Sigmoid colon (tissue), 6 donors: ENCODE measurements at regions not wholly inside any gene's neighbourhood (a gene's known extent, or its start where the extent isn't known, plus 50 kb on each side); places are given as distances from the start of the nearest gene placed in this dataset.
"Not testable (repeated sequence)": the region's sequence is repeated elsewhere in the genome, so short reads cannot be mapped to it uniquely, and the experiment has no call there.

ENCODE experiments used
- DNase-seq: peaks from one replicate; pipeline ENCODE4 v3.0.0-alpha.2; 2019
- H3K27ac ChIP-seq, 4 donors: fragments of 200-600 bp; sonication (generic); one replicate each; pipeline ENCODE4 v1.5.1; 2016 to 2019; ENCODE audit warnings: mild to moderate bottlenecking in 1 of 4
- H3K27me3 ChIP-seq, 3 donors: fragments of 200-600 bp; sonication (generic); one replicate each; pipeline ENCODE4 v1.5.1; 2019; ENCODE audit warnings: mild to moderate bottlenecking in 1 of 3
- H3K36me3 ChIP-seq, 4 donors: fragments of 200-600 bp; sonication (generic); one replicate each; pipeline ENCODE4 v1.5.1; 2016 to 2019
- H3K4me1 ChIP-seq, 4 donors: fragments of 200-600 bp; sonication (generic); one replicate each; pipeline ENCODE4 v1.5.1; 2017 to 2019
- H3K4me3 ChIP-seq, 4 donors: fragments of 200-600 bp; sonication (generic); one replicate each; pipeline ENCODE4 v1.5.1; 2017 to 2019; ENCODE audit warnings: mild to moderate bottlenecking in 2 of 4, moderate library complexity in 1 of 4
- H3K9me3 ChIP-seq, 4 donors: fragments of 200-600 bp in 3 of 4; sonication (generic) in 3 of 4; one replicate each; pipeline versions ENCODE4 v1.5.1 to v1.6.1; 2013 to 2019
- EP300 ChIP-seq, 4 donors: sonication (generic); formaldehyde crosslinking; IDR thresholded peaks; one replicate each; pipeline ENCODE4 v1.6.1; 2017; ENCODE audit warnings: antibody characterized with exemption in 4 of 4
- POLR2A ChIP-seq, 2 donors: fragments of 450-650 bp; IDR thresholded peaks; one replicate each; pipeline ENCODE4 v1.6.1; 2016; ENCODE audit warnings: antibody characterized with exemption in 2 of 2, mild to moderate bottlenecking in 2 of 2, moderate library complexity in 2 of 2
- POLR2AphosphoS5 ChIP-seq, 4 donors: sonication (generic); formaldehyde crosslinking; IDR thresholded peaks; one replicate each; pipeline ENCODE4 v1.6.1; 2017; ENCODE audit warnings: antibody characterized with exemption in 4 of 4
- WGBS, 2 donors: extraction: QIAGEN DNeasy Blood & Tissue Kit; methylation state at CpG; one replicate each; pipeline ENCODE4 v1.1.7; 2013; 5-methylcytosine and 5-hydroxymethylcytosine counted together
- intact Hi-C: fragments of 100-400 bp; cut with DNase I; formaldehyde crosslinking; loops from one replicate; pipeline ENCODE4 v1.15.1; 2023
- TF ChIP-seq, protein P1 (sequence below), 4 experiments: fragments of 450-650 bp in 3 of 4; fragments of 200-600 bp in 1 of 4; IDR thresholded peaks; one replicate each; pipeline ENCODE4 v1.5.1; 2016 to 2019; ENCODE audit warnings: antibody characterized with exemption in 4 of 4, mild to moderate bottlenecking in 3 of 4, moderate library complexity in 2 of 4
- donor health status: healthy with polysubstance abuse.
- donor health status: healthy.

DNA sequence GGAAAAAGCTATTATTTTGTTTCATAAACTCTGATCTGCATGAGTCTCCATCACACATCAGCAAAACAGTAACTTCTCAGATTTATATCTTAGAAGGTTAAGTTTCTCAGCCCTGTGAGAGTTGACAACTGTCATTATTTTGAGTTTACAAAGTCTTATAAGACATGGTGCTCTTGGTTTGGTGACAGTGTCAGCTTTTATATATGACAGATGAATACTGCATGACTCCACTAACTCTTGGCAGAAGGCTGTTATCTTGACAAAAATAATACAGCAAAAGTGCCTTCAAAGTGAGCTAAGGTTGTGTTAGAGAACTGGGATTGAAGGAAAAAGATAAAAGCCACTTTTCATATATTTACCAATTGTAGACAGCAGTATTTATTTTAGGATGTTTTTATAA, 528.4 kb upstream of the SOX9 start:
- intact Hi-C loops: no loop called here
- Histone ChIP-seq H3K4me3 (no peak overlapping the region), H3K27me3 (no peaks in the 10 kb centered on the region), H3K36me3 (no peaks in the 10 kb centered on the region), H3K4me1 (no peaks in the 10 kb centered on the region), H3K27ac (no peak overlapping the region), H3K9me3 (no peaks in the 10 kb centered on the region)
- no peak for DNase-seq
- TF ChIP-seq EP300 (IDR thresholded peaks at IDR 0.05): no peak
- no peak for TF ChIP-seq POLR2A (IDR thresholded peaks at IDR 0.05)
- no peak for TF ChIP-seq POLR2AphosphoS5 (IDR thresholded peaks at IDR 0.05)
- TF ChIP-seq, protein P1, sequence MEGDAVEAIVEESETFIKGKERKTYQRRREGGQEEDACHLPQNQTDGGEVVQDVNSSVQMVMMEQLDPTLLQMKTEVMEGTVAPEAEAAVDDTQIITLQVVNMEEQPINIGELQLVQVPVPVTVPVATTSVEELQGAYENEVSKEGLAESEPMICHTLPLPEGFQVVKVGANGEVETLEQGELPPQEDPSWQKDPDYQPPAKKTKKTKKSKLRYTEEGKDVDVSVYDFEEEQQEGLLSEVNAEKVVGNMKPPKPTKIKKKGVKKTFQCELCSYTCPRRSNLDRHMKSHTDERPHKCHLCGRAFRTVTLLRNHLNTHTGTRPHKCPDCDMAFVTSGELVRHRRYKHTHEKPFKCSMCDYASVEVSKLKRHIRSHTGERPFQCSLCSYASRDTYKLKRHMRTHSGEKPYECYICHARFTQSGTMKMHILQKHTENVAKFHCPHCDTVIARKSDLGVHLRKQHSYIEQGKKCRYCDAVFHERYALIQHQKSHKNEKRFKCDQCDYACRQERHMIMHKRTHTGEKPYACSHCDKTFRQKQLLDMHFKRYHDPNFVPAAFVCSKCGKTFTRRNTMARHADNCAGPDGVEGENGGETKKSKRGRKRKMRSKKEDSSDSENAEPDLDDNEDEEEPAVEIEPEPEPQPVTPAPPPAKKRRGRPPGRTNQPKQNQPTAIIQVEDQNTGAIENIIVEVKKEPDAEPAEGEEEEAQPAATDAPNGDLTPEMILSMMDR (IDR thresholded peaks at IDR 0.05): no peak

DNA sequence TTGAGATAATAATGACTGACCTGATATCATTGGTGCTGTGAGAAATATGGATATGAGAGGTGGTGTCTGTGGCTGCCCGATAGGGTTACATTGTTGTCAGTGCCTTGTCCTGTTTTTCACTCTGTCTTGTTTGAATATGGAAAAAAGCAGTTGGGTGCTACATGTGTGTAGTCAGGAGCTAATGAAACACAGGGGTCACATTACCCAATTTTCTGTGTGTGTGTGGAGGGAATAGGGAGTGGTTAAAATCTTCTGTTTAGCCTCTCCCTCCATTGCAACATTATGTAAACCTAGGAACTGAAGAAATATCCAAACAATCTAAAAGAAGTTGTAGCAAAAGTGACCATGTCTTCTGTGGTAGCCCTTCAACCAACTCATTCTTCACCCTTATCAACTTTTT, 527.7 kb upstream of the SOX9 start:
- no peak for DNase-seq
- no peak for TF ChIP-seq POLR2AphosphoS5 (IDR thresholded peaks at IDR 0.05)
- TF ChIP-seq POLR2A (IDR thresholded peaks at IDR 0.05): no peak
- TF ChIP-seq EP300 (IDR thresholded peaks at IDR 0.05): no peak
- TF ChIP-seq, protein P1 (IDR thresholded peaks at IDR 0.05): no peak
- 92 to 94% methylated on average over 1 of the region's 1 CpG for WGBS, 2 donors
- Histone ChIP-seq H3K4me1 (no peaks in the 10 kb centered on the region), H3K4me3 (no peak overlapping the region), H3K36me3 (no peaks in the 10 kb centered on the region), H3K27me3 (no peaks in the 10 kb centered on the region), H3K9me3 (no peaks in the 10 kb centered on the region), H3K27ac (no peak overlapping the region)
- intact Hi-C loops: no loop called here

DNA sequence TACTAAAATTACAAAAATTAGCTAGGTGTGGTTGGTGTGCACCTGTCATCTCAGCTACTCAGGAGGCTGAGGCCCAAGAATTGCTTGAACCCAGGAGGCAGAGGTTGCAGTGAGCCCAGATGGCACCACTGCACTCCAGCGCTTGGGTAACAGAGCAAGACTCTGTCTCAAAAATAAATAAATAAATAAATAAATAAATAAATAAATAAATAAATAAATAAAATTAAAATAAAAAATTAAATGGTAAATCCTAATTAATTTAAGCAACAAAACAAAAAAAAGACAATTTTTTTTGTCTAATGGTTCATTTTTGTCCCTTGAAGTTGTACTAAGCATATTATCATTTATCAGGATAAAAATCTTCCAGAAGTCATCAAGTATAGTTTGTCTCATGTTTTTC, 521.2 kb upstream of the SOX9 start:
- H3K27me3 ChIP-seq, H3K36me3 ChIP-seq, H3K4me3 ChIP-seq, H3K9me3 ChIP-seq, DNase-seq, intact Hi-C loops, H3K27ac ChIP-seq: not testable (repeated sequence)
- peaks cover 0 to 16% (median 5%) of the 10 kb centered on the region in 4 donors for H3K4me1 ChIP-seq
- WGBS, 2 donors: 97 to 100% methylated on average over 1 of the region's 1 CpG

DNA sequence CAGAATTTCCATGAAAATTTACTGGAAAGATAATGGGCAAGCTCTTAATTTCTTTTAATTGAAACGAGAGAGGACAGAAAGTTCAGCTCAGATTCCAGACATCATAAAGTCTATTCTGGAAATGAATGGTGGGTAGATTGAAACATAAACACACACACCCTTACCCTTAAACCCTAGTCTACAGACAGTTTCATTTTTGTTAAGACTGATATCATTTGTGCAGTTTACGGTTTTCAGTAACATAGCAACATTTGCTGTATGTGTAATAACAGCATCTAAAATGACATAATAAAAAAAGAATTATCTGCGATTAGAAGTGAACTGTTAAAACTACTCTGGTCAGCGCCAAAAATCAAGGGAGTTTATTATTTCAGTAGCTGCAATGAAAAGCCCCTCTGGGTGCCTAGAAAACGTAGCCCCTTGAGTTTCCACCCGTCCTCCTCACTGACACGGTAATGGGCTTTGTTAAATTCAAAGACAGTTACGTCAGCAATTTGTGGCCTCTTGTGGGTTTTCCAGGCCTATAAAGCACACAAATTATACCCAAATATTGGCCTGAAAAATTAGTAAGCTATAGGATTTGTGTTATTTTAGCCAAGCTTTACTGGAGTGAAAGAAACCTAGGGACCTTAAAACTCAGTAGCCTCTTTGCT, 520.6 kb upstream of the SOX9 start:
- H3K27me3 ChIP-seq: no peaks in the 10 kb centered on the region
- H3K4me1 ChIP-seq: peaks cover 0 to 16% (median 5%) of the 10 kb centered on the region in 4 donors
- intact Hi-C loops: no loop called here
- no peaks in the 10 kb centered on the region for H3K36me3 ChIP-seq
- 19 to 56% methylated on average over 8 of the region's 8 CpGs for WGBS, 2 donors
- H3K27ac ChIP-seq: no peak overlapping the region
- no peaks in the 10 kb centered on the region for H3K9me3 ChIP-seq
- DNase-seq: no peak
- TF ChIP-seq, protein P1 (IDR thresholded peaks at IDR 0.05): no peak
- TF ChIP-seq POLR2AphosphoS5 (IDR thresholded peaks at IDR 0.05): no peak
- TF ChIP-seq EP300 (IDR thresholded peaks at IDR 0.05): no peak
- TF ChIP-seq POLR2A (IDR thresholded peaks at IDR 0.05): no peak
- H3K4me3 ChIP-seq: no peak overlapping the region

DNA sequence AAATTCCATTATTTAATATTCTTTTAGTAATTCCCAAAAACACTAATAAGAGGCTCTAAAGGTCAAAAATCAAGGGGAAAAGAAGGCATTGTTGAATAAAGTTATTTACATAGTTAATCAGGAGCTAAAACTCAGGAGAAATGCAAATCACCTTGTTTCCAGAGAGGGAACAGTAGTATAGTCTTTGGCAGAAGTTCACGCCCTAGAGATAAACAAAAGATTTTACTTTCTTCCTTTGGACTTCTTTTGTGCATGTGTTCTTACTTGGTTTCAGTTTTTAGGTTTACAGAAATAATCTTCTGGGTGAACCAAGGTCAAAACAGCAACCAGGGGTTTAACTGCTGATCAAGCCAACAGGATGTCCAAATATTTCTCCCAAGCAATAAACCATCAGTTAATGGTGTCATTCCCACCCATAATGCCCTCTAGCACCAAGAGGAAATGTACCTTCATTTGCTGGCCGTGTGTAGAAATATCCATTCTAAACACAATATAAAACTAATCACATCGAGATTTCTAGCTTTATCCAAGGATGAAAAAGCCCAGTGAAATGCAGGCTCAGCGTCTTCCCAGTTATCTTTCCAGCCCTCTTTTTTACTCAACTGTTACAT, 518.8 kb upstream of the SOX9 start:
- TF ChIP-seq EP300 (IDR thresholded peaks at IDR 0.05) (no peak), POLR2A (IDR thresholded peaks at IDR 0.05) (no peak)
- TF ChIP-seq, protein P1 (IDR thresholded peaks at IDR 0.05): no peak
- Histone ChIP-seq H3K4me1 (peaks cover 0 to 16% (median 5%) of the 10 kb centered on the region in 4 donors), H3K4me3 (peak overlapping the region in 1 of 4 donors; percentile 4), H3K36me3 (no peaks in the 10 kb centered on the region), H3K27ac (peak overlapping the region in 1 of 4 donors; percentile 42), H3K27me3 (no peaks in the 10 kb centered on the region), H3K9me3 (peaks cover 0 to 3% (median 0%) of the 10 kb centered on the region in 4 donors)
- WGBS, 2 donors: 19 to 50% methylated on average over 4 of the region's 4 CpGs
- intact Hi-C loops: no loop called here
- DNase-seq: no peak
